ENCODE measurements at regions not wholly inside any gene's neighbourhood (a gene's known extent, or its start where the extent isn't known, plus 50 kb on each side); places are given as distances from the start of the nearest gene placed in this dataset.

- intact Hi-C loops (cut with micrococcal nuclease; ENCODE audit: unreplicated experiment): no loop called here
- Mint-ChIP-seq H3K4me1 (ENCODE audit: low read depth, unreplicated experiment) (no peaks in the 10 kb centered on the region), H3K27ac (ENCODE audit: unreplicated experiment) (no peak overlapping the region), H3K36me3 (ENCODE audit: insufficient read depth, unreplicated experiment) (no peaks in the 10 kb centered on the region), H3K9me3 (ENCODE audit: unreplicated experiment) (no peaks in the 10 kb centered on the region), H3K4me3 (ENCODE audit: unreplicated experiment) (no peak overlapping the region), H3K27me3 (ENCODE audit: insufficient read depth, unreplicated experiment) (no peaks in the 10 kb centered on the region)
- ChIA-PET CTCF (no interaction called here), POLR2A (no interaction called here)
- no peak for DNase-seq
- H3K4me1 ChIP-seq: no peaks in the 10 kb centered on the region
- H3K27me3 ChIP-seq (replicated peaks; ENCODE audit: control insufficient read depth, insufficient read depth, low read length): no peaks in the 10 kb centered on the region
- no peak overlapping the region for H3K4me3 ChIP-seq (ENCODE audit: low read depth, low read length)
- H3K36me3 ChIP-seq (ENCODE audit: control insufficient read depth, insufficient read depth, low read length): peaks cover 1% of the 10 kb centered on the region; the same call in 1 of the 2 replicates
- 0 out of 2 replicates have a peak, but pooled peaks cover 5% of the 10 kb centered on the region for H3K9me3 ChIP-seq
- TF ChIP-seq CTCF (IDR thresholded peaks at IDR 0.05; ENCODE audit: insufficient read depth in 1 of 2, low read depth in 1 of 2, low read length in 1 of 2, severe bottlenecking in 1 of 2, unreplicated experiment in 1 of 2): no peak
- no TSS peak for BruUV-seq (replicated peaks)
These were observed 161.6 kb downstream of the NR4A2 start for GRCh38 chr2:156170929-156171328.

- H3K4me3 ChIP-seq (ENCODE audit: low read depth, low read length): no peak overlapping the region
- CTCF ChIA-PET: interaction anchor here (0.6 kb wide), 1 partner anchor 16 kb away, joined by 3 read pairs; no protein-coding TSS in a partner anchor
- BruUV-seq (replicated peaks): no TSS peak
- no peak for TF ChIP-seq CTCF (IDR thresholded peaks at IDR 0.05; ENCODE audit: insufficient read depth in 1 of 2, low read depth in 1 of 2, low read length in 1 of 2, severe bottlenecking in 1 of 2, unreplicated experiment in 1 of 2)
- Mint-ChIP-seq H3K27ac (ENCODE audit: unreplicated experiment) (no peak overlapping the region), H3K27me3 (ENCODE audit: insufficient read depth, unreplicated experiment) (no peaks in the 10 kb centered on the region), H3K4me3 (ENCODE audit: unreplicated experiment) (no peak overlapping the region), H3K36me3 (ENCODE audit: insufficient read depth, unreplicated experiment) (no peaks in the 10 kb centered on the region), H3K9me3 (ENCODE audit: unreplicated experiment) (no peaks in the 10 kb centered on the region), H3K4me1 (ENCODE audit: low read depth, unreplicated experiment) (no peaks in the 10 kb centered on the region)
- no peaks in the 10 kb centered on the region; the same call in 1 of the 2 replicates for H3K36me3 ChIP-seq (ENCODE audit: control insufficient read depth, insufficient read depth, low read length)
- POLR2A ChIA-PET: no interaction called here
- no peak for DNase-seq
- intact Hi-C loops (cut with micrococcal nuclease; ENCODE audit: unreplicated experiment): no loop called here
- no peaks in the 10 kb centered on the region for H3K27me3 ChIP-seq (replicated peaks; ENCODE audit: control insufficient read depth, insufficient read depth, low read length)
- H3K9me3 ChIP-seq: 0 out of 2 replicates have a peak, but pooled peaks cover under 1% of the 10 kb centered on the region
- H3K4me1 ChIP-seq: no peaks in the 10 kb centered on the region
These were observed 166.8 kb downstream of the NR4A2 start for GRCh38 chr2:156165742-156166141.

- TF ChIP-seq CTCF (IDR thresholded peaks at IDR 0.05; ENCODE audit: insufficient read depth in 1 of 2, low read depth in 1 of 2, low read length in 1 of 2, severe bottlenecking in 1 of 2, unreplicated experiment in 1 of 2): no peak
- ChIA-PET POLR2A (no interaction called here), CTCF (no interaction called here)
- BruUV-seq (replicated peaks): no TSS peak
- no peaks in the 10 kb centered on the region for H3K4me1 ChIP-seq
- Mint-ChIP-seq H3K9me3 (ENCODE audit: unreplicated experiment) (no peaks in the 10 kb centered on the region), H3K4me1 (ENCODE audit: low read depth, unreplicated experiment) (no peaks in the 10 kb centered on the region), H3K27ac (ENCODE audit: unreplicated experiment) (no peak overlapping the region), H3K27me3 (ENCODE audit: insufficient read depth, unreplicated experiment) (no peaks in the 10 kb centered on the region), H3K4me3 (ENCODE audit: unreplicated experiment) (no peak overlapping the region), H3K36me3 (ENCODE audit: insufficient read depth, unreplicated experiment) (no peaks in the 10 kb centered on the region)
- DNase-seq: no peak
- intact Hi-C loops (cut with micrococcal nuclease; ENCODE audit: unreplicated experiment): no loop called here
- H3K36me3 ChIP-seq (ENCODE audit: control insufficient read depth, insufficient read depth, low read length): no peaks in the 10 kb centered on the region; the same call in 1 of the 2 replicates
- H3K27me3 ChIP-seq (replicated peaks; ENCODE audit: control insufficient read depth, insufficient read depth, low read length): no peaks in the 10 kb centered on the region
- no peak overlapping the region for H3K4me3 ChIP-seq (ENCODE audit: low read depth, low read length)
- H3K9me3 ChIP-seq: no peaks in the 10 kb centered on the region
These were observed 168.3 kb downstream of the NR4A2 start for GRCh38 chr2:156164091-156164720.

Data from Caco-2 (cell line).